ENCODE measurements at regions not wholly inside any gene's neighbourhood (a gene's known extent, or its start where the extent isn't known, plus 50 kb on each side); places are given as distances from the start of the nearest gene placed in this dataset.

DNA sequence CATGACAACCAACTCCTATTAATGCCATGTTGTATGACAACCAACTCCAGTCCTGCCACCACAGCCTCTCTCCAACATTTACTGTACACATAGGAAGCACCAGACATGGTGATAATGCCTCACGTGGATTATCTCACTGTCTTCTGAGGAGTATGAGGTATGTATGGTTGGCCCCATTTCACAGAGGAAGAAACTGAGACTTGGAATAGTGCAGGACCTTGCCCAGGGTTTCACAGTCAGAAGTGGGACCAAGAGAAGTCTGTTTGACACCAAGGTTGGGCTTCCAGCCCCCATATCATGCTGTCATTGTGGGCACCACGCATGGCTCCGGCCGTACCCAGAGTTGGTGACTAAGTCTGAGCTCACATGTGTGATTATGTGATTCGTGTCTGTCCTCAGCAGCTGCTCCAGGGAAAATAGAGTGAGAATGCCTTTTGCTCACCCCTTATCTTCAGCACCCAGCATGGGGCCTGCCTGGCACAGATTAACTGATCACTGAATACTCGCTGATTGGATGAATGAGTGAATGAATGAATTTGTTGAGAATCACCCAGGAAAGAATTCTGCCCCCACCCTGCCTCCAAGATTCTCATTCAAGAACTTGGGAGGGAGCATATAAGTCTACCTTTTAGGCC, 204.1 kb upstream of the NLRP1 start:
- no peak for TF ChIP-seq POLR2AphosphoS5 (IDR thresholded peaks at IDR 0.05; ENCODE audit: borderline replicate concordance, low read depth, low read length)
- TF ChIP-seq EZH2 (IDR thresholded peaks at IDR 0.05), result no peak
- TF ChIP-seq FOXP2 (optimal IDR thresholded peaks at IDR 0.05; ENCODE audit: control extremely low read depth, extremely low read length, insufficient read depth), result no peak

Data from SK-N-MC (cell line).